Stimulated activated CD4-positive, alpha-beta T cell treated with anti-CD3 and anti-CD28 coated beads, TNF-alpha, amount 100 ng/mL, for 1 hour (primary cell): ENCODE measurements at regions not wholly inside any gene's neighbourhood (a gene's known extent, or its start where the extent isn't known, plus 50 kb on each side); places are given as distances from the start of the nearest gene placed in this dataset.

ENCODE experiments used
- DNase-seq, 3 donors: peaks; one replicate each; pipeline ENCODE4 v3.0.0-alpha.2; 2020; ENCODE audit warnings: low read depth in 3 of 3, low spot score in 1 of 3

- no peak for DNase-seq
These were observed 194.0 kb downstream of the NRIP1 start for GRCh38 chr21:14870853-14871149.

- no peak for DNase-seq
These were observed 194.6 kb downstream of the NRIP1 start for GRCh38 chr21:14869984-14870852.

GRCh38 chr21:14866859-14867765 lies 197.7 kb downstream of the NRIP1 start:
- DNase-seq = no peak

DNA sequence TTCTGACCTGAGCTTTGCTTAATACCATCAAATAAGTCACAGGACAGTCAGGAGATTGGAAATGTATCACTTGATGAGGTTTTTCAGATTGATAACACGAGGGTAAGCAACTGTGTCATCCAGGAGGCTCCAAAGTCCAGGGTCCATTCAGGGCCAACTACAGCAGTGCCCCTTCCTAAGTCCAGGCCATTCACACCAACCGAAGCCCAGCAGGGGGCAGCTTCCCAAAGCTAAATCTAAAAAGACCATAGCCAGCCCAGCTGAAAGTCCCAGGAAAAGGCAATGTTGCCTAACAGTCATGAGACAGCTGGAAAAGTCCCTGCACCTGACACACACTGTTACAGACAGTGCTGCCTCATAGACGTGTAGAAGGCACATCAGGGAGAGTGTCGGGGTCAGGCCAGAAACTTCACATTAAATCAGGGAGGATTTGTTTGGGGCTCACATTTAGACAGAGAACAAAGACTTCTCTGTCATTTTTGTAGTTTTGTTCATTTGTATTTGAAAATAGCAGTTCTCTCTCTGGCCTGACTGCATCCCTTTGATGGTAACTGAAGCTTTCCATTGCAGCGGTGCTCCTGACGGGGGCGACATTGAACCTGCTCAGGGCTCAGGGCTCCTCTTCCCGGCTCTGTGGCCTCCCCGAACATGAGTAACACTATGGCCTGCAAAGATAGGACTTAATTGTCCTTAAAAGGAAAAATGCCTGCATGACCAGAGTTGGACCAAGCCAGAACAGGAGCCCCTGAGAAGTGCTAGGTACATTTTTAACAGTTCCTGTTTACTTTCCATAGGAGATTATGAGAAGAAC lies 200.4 kb downstream of the NRIP1 start:
- no peak for DNase-seq

GRCh38 chr21:14863745-14864210 lies 201.0 kb downstream of the NRIP1 start:
- no peak for DNase-seq

GRCh38 chr21:14862794-14863720 lies 201.7 kb downstream of the NRIP1 start:
- DNase-seq = no peak

DNA sequence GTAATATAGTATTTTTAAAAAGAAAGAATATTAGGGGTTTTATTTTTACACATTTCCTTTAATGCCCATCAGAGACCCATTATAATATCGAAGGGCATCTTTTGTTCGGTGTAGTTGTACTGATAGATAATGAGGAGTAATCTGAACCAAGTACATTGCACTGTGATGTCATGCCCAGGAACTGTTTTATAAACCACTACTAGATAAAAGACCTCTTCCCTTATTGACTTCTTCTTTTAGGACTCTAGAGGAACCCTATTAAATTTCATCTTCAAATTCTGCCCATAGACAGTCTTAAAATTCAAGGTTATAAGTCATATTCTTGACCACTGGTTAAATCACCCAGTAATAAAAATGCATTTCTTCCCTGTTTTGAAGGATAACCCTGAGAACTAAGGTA lies 206.5 kb downstream of the NRIP1 start:
- no peak for DNase-seq

GRCh38 chr21:14857529-14857928 lies 207.3 kb downstream of the NRIP1 start:
- no peak for DNase-seq

DNA sequence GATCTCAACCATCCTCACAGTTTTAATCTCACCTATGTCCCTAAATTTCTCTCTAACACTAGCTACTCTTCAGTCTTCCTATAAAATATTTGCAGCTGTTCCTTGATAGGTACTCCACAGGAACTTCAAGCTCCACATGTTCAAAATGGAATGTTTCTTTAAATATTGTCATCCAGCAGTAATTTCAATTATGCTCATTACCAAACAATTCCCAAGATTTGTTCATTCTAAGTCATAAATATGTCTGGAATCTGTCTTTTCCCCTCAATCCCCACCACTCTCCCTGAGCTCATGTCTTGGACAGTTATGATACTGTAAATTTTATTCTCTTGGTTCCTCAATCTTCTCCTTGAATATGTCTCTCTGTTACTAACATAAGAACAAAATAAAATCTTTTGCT lies 214.4 kb downstream of the NRIP1 start:
- DNase-seq = no peak

- DNase-seq = no peak
These were observed 218.2 kb downstream of the NRIP1 start for GRCh38 chr21:14846621-14847020.

GRCh38 chr21:14844001-14844400 lies 220.8 kb downstream of the NRIP1 start:
- DNase-seq = no peak

DNA sequence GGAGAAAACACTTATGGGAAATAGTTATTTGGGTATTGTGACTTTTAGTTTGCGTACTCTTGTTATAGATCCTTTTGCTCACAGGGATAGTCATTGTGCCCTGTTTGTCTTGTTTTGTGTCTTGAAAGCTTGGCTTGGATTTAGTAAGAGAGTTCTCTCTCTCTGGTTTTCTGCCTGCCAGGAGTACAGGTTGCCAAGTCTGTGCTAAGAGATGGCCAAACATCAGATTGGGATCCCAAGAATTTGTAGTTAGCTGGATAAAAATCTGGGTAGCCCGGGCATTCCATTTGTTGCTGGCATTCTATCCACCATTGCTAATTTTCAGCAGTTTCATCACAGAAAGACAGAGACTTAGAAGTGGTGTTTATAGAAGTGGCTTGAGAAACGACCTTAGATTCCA lies 222.2 kb downstream of the NRIP1 start:
- DNase-seq = no peak

DNA sequence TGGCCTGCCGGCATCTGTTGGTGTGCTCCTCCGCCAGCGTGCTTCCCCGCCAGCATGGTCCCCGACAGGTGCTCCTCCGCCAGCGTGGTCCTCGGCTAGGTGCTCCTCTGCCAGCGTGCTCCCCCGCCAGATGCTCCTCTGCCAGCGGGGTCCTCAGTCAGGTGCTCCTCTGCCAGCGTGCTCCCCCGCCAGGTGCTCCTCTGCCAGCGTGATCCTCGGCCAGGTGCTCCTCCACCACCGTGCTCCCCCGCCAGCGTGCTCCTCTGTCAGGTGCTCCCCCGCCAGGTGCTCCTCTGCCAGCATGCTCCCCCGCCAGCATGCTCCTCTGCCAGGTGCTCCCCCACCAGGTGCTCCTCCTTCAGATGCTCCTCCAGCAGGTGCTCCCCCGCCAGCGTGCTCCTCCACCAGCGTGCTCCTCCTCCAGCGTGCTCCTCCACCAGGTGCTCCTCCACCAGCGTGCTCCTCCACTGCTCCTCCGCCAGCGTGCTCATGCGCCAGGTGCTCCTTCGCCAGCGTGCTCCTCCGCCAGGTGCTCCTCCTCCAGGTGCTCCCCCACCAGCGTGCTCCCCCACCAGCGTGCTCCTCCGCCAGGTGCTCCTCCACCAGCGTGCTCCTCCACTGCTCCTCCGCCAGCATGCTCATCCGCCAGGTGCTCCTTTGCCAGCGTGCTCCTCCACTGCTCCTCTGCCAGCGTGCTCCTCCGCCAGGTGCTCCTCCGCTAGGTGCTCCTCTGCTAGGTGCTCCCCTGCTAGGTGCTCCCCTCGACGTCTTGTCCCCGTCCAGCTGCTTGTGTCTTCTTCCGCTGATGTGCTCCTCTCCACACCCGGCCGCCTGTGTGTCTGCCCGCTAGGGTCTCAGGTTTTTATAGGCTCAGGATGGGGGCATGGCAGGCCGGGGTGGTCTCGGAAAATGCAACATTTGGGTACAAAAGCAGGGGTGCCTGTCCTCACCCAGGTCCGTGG lies 223.0 kb downstream of the NRIP1 start:
- DNase-seq = no peak

GRCh38 chr21:14838400-14838799 lies 226.4 kb downstream of the NRIP1 start:
- DNase-seq = no peak

DNA sequence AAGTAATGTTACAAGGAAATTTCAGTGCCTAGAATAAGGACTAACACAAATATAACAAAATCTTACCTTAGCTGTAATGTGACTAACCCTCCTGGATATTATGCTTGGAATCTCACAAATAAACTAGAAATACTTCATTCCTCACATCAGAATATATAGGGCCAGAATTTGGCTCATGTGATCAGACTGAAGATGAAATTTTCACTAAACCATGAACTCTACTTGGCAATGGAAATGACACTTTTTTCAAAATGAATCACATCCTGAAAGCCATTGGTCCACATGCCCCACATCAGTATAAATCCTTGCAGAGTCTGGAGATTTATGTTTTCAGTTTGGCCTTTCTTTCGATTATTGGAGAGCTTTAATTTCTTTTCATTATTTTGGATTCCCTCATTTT lies 227.8 kb downstream of the NRIP1 start:
- DNase-seq = no peak

DNA sequence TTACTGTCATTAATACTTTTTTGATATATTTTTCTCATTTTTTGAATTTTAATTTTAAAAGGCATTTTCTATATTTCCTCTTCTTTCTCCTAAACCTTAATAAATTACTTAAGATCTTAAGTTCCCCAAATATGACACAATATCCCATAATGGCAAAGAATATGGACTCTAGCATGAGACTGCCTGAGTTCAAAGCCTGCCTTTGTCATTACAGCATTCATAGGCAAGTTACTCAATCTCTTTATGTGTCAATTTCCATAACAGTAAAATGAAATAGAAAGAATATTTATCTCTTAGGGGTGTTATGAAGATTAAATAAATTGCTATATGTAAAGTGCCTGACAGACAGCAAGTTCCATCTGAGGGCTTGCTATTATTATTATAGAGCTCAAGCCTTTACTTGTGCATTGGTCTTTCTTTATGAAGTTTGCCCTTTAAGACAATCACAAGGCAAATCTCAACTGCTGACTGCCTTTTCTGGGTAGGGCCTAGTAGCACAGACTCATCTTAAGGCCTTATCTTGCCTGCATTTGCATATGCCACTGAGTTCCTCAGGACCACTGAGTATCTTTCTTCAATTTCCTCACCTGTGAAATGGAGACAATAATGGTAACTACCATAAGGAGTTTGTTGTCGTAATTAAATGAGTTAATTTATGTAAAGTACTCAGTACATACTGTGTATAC lies 231.0 kb downstream of the NRIP1 start:
- no peak for DNase-seq

DNA sequence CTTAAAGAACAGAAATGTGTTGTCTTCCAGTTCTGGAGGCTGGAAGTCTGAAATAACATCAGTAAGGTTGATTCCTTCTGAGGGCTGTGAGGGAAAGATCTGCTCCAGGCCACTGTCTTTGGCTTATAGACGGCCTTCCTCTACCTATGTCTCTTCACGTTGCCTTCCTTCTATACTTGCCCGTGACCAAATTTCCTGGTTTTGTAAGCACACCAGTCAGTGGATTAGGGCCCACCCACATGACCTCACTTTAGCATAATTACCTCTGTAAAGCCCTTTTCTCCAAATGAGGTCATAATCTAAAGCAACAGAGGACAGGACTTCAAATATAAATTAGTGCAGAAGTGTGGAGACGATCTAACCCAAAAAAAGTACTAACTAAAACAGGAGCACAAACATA lies 231.6 kb downstream of the NRIP1 start:
- DNase-seq = no peak

DNA sequence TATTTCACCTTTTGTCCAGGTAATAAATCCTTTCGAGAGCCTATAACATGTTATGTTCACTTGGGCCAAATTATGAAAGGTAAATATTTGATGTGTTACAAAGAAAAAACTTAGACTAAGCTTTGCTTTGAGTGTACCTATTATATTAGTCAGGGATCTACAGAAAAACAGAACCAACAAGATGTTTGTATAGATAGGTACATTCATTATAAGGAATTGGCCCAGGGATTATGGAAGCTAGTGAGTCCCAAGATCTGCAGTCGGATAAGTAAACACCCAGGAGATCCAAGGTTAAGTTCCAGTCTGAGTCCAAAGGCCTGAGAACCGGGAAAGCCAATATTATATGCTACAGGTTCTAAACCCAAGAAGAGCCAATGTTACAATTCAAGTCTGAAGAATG lies 234.5 kb downstream of the NRIP1 start:
- no peak for DNase-seq

GRCh38 chr21:14829685-14830084 lies 235.1 kb downstream of the NRIP1 start:
- DNase-seq = no peak
